Tibial nerve (tissue), 4 donors: ENCODE measurements at regions not wholly inside any gene's neighbourhood (a gene's known extent, or its start where the extent isn't known, plus 50 kb on each side); places are given as distances from the start of the nearest gene placed in this dataset.

Source experiments
- EP300 ChIP-seq, 2 donors: sonication (generic); formaldehyde crosslinking; IDR thresholded peaks; one replicate each; pipeline ENCODE4 v1.6.1; 2017; ENCODE audit warnings: antibody characterized with exemption in 2 of 2, mild to moderate bottlenecking in 1 of 2
- POLR2A ChIP-seq, 2 donors: fragments of 450-650 bp; IDR thresholded peaks; one replicate each; pipeline ENCODE4 v1.6.1; 2017; ENCODE audit warnings: antibody characterized with exemption in 2 of 2, mild to moderate bottlenecking in 2 of 2, moderate library complexity in 2 of 2
- TF ChIP-seq, protein P1 (sequence below), 5 experiments: fragments of 200-600 bp in 3 of 5; fragments of 450-650 bp in 2 of 5; sonication (generic) in 3 of 5; IDR thresholded peaks; one replicate each; pipeline ENCODE4 v1.5.1; 2016 to 2019; ENCODE audit warnings: antibody characterized with exemption in 5 of 5, mild to moderate bottlenecking in 3 of 5, moderate library complexity in 2 of 5

- TF ChIP-seq, protein P1, sequence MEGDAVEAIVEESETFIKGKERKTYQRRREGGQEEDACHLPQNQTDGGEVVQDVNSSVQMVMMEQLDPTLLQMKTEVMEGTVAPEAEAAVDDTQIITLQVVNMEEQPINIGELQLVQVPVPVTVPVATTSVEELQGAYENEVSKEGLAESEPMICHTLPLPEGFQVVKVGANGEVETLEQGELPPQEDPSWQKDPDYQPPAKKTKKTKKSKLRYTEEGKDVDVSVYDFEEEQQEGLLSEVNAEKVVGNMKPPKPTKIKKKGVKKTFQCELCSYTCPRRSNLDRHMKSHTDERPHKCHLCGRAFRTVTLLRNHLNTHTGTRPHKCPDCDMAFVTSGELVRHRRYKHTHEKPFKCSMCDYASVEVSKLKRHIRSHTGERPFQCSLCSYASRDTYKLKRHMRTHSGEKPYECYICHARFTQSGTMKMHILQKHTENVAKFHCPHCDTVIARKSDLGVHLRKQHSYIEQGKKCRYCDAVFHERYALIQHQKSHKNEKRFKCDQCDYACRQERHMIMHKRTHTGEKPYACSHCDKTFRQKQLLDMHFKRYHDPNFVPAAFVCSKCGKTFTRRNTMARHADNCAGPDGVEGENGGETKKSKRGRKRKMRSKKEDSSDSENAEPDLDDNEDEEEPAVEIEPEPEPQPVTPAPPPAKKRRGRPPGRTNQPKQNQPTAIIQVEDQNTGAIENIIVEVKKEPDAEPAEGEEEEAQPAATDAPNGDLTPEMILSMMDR (IDR thresholded peaks at IDR 0.05), result no peak
- TF ChIP-seq POLR2A (IDR thresholded peaks at IDR 0.05), result no peak
- no peak for TF ChIP-seq EP300 (IDR thresholded peaks at IDR 0.05)
Measured at GRCh38 chr11:111101881-111102280, 143.6 kb upstream of the POU2AF2 start.
